Kidney (tissue), 13 donors: ENCODE measurements at regions not wholly inside any gene's neighbourhood (a gene's known extent, or its start where the extent isn't known, plus 50 kb on each side); places are given as distances from the start of the nearest gene placed in this dataset.

Experiments
- DNase-seq, 5 donors: peaks; one replicate each; pipeline ENCODE4 v3.0.0-alpha.2; 2013 to 2020
- FAIRE-seq: peaks from 2 replicates; lab custom pipeline; 2012; peaks lifted over from hg19 to GRCh38; lab: Jason Lieb, UNC
- H3K27ac ChIP-seq, 2 donors: one replicate each; pipeline ENCODE4 v1.7.0; 2013; ENCODE audit warnings: low read depth in 2 of 2, low read length in 2 of 2, inconsistent platforms in 1 of 2
- H3K27me3 ChIP-seq: one replicate; pipeline ENCODE4 v1.7.1; 2013; ENCODE audit warnings: low read length, inconsistent platforms; ENCODE audit not compliant: control insufficient read depth, insufficient read depth
- H3K36me3 ChIP-seq, 3 donors: one replicate each; pipeline versions ENCODE4 v1.7.0 to v1.7.1; 2013; ENCODE audit warnings: low read length in 3 of 3, control low read depth in 1 of 3, inconsistent platforms in 1 of 3; ENCODE audit not compliant: insufficient read depth in 3 of 3, control insufficient read depth in 2 of 3
- H3K4me1 ChIP-seq, 3 donors: one replicate each; pipeline versions ENCODE4 v1.7.0 to v1.7.1; 2013; ENCODE audit warnings: low read length in 3 of 3, inconsistent platforms in 1 of 3, low read depth in 1 of 3; ENCODE audit not compliant: control insufficient read depth in 2 of 3, insufficient read depth in 2 of 3
- H3K4me3 ChIP-seq, 3 donors: one replicate each; pipeline versions ENCODE4 v1.7.0 to v1.8.1; 2013; ENCODE audit warnings: low read length in 3 of 3, control low read depth in 1 of 3, inconsistent platforms in 1 of 3
- H3K9ac ChIP-seq, 3 donors: one replicate each; pipeline versions ENCODE4 v1.7.0 to v1.7.1; 2013; ENCODE audit warnings: low read length in 3 of 3, control low read depth in 1 of 3, inconsistent platforms in 1 of 3
- H3K9me3 ChIP-seq, 3 donors: one replicate each; pipeline versions ENCODE4 v1.7.0 to v1.7.1; 2013; ENCODE audit warnings: low read length in 3 of 3, control low read depth in 1 of 3, inconsistent platforms in 1 of 3; ENCODE audit not compliant: control insufficient read depth in 2 of 3, insufficient read depth in 1 of 3
- intact Hi-C: fragments of 100-400 bp; cut with DNase I; formaldehyde crosslinking; loops from one replicate; pipeline ENCODE4 v1.11.1; 2022
- TF ChIP-seq, protein P1 (sequence below): IDR thresholded peaks from 3 replicates; pipeline ENCODE4 v1.5.1; 2012; ENCODE audit warnings: mild to moderate bottlenecking, moderate library complexity, borderline replicate concordance; ENCODE audit not compliant: insufficient read depth; ENCODE audit errors: extremely low read depth
- donor health status: control.
- donor health status: control.
- donor health status: control.
- donor health status: control.
- donor health status: control.
- donor health status: DM: yes; HTN: yes; CAD: no.
- donor health status: Normal renal cell carcinoma (clear cell type).

DNA sequence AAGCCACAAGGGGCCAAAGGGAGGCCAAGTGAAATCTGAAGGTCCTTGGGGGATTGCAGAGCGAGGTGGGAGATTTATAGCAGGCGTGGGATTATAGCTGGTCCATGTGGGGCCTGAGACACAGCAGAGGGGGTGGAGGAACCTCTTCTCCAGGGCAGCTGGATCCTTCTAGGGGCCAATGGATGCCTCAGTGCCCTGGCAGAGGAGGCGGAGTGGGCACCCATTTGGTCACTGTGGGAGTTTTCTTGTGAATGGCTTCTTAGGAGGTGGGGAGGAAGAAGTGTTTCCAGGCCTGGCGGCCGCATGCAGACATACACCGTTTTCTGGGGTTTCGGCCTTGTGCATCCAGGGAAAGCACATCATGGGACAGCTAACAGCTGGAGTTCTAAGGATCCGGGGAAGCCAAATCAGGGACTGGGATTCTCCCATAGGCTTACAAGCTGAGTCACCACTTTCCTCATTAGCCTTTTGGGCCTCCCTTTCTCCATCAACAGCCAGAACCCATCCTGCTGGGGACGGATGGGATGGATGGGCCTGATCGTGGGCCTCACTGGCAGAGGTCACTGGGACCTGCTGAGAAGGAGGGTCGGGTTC is 76.5 kb downstream of the RHOU start:
- Histone ChIP-seq H3K27ac (no peak overlapping the region), H3K4me3 (no peak overlapping the region), H3K9me3 (no peaks in the 10 kb centered on the region), H3K4me1 (peaks cover 2 to 13% (median 5%) of the 10 kb centered on the region in 3 donors), H3K27me3 (no peaks in the 10 kb centered on the region), H3K9ac (no peak overlapping the region), H3K36me3 (no peaks in the 10 kb centered on the region)
- DNase-seq = peak in 3 of 5 donors; percentile 35 to 62 (median 55)
- TF ChIP-seq, protein P1, sequence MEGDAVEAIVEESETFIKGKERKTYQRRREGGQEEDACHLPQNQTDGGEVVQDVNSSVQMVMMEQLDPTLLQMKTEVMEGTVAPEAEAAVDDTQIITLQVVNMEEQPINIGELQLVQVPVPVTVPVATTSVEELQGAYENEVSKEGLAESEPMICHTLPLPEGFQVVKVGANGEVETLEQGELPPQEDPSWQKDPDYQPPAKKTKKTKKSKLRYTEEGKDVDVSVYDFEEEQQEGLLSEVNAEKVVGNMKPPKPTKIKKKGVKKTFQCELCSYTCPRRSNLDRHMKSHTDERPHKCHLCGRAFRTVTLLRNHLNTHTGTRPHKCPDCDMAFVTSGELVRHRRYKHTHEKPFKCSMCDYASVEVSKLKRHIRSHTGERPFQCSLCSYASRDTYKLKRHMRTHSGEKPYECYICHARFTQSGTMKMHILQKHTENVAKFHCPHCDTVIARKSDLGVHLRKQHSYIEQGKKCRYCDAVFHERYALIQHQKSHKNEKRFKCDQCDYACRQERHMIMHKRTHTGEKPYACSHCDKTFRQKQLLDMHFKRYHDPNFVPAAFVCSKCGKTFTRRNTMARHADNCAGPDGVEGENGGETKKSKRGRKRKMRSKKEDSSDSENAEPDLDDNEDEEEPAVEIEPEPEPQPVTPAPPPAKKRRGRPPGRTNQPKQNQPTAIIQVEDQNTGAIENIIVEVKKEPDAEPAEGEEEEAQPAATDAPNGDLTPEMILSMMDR = no peak
- no peak for FAIRE-seq
- intact Hi-C loops = no loop called here

DNA sequence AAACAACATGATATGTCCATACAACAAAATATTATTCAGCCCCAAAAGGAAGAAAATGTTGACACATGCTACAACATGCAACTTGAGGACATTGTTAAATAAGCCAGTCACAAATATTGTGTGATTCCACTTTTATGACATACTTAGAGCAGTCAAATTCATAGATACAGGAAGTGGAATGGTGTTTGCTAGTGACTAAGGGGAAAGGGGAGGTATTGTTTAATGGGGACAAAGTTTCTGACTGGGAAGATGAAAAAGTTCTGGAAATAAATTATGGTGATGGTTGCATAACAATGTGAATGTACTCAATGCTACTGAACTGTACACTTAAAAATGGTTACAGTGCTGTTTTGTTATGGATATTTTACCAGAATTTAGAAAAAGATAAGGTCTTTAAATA is 77.7 kb downstream of the RHOU start:
- H3K4me3 ChIP-seq = no peak overlapping the region
- intact Hi-C loops = no loop called here
- H3K27me3 ChIP-seq = no peaks in the 10 kb centered on the region
- no peaks in the 10 kb centered on the region for H3K36me3 ChIP-seq
- no peak overlapping the region for H3K9ac ChIP-seq
- H3K27ac ChIP-seq = no peak overlapping the region
- FAIRE-seq = no peak
- H3K9me3 ChIP-seq = no peaks in the 10 kb centered on the region
- no peak for DNase-seq
- H3K4me1 ChIP-seq = peaks cover 2 to 13% (median 5%) of the 10 kb centered on the region in 3 donors
- TF ChIP-seq, protein P1 = no peak

DNA sequence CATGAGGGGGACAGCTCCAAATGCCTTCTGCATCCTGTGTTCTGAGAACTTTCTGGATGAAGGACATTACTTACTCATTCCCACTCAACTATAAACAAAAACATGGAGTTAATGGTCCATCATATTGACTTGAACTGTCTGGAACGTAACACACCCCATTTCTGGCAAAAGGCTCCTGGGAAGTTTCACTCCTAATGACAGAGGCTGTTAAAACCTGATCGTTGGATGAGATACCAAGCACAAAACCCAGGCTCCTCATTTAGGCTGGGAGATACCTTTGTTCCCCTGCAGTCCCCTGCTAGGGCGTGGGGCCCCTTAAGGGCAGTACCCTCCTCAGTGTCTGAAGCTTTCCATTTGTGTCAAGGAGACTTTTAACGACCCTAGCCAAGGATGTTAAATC is 78.9 kb downstream of the RHOU start:
- no peak for FAIRE-seq
- no peak overlapping the region for H3K27ac ChIP-seq

More for the DNA sequence above, 78.9 kb downstream of the RHOU start:
- no peaks in the 10 kb centered on the region for H3K27me3 ChIP-seq
- no peak overlapping the region for H3K9ac ChIP-seq
- intact Hi-C loops = no loop called here
- H3K9me3 ChIP-seq = no peaks in the 10 kb centered on the region
- TF ChIP-seq, protein P1 = no peak
- H3K36me3 ChIP-seq = no peaks in the 10 kb centered on the region
- no peak overlapping the region for H3K4me3 ChIP-seq
- peaks cover 2 to 13% (median 5%) of the 10 kb centered on the region in 3 donors for H3K4me1 ChIP-seq
- DNase-seq = peak in 3 of 5 donors; percentile 65 to 77 (median 75)
